ENCODE measurements at regions not wholly inside any gene's neighbourhood (a gene's known extent, or its start where the extent isn't known, plus 50 kb on each side); places are given as distances from the start of the nearest gene placed in this dataset.

GRCh38 chr4:185931986-185932385 is 120.0 kb upstream of the SORBS2 start:
- Histone ChIP-seq H3K27me3 (no peaks in the 10 kb centered on the region), H3K36me3 (no peaks in the 10 kb centered on the region), H3K4me3 (no peak overlapping the region), H3K9me3 (no peaks in the 10 kb centered on the region), H3K4me1 (no peaks in the 10 kb centered on the region), H3K27ac (no peak overlapping the region)
- intact Hi-C loops (cut with DNase I; ENCODE audit: low total_unique reads) = no loop called here
- TF ChIP-seq, protein P1, sequence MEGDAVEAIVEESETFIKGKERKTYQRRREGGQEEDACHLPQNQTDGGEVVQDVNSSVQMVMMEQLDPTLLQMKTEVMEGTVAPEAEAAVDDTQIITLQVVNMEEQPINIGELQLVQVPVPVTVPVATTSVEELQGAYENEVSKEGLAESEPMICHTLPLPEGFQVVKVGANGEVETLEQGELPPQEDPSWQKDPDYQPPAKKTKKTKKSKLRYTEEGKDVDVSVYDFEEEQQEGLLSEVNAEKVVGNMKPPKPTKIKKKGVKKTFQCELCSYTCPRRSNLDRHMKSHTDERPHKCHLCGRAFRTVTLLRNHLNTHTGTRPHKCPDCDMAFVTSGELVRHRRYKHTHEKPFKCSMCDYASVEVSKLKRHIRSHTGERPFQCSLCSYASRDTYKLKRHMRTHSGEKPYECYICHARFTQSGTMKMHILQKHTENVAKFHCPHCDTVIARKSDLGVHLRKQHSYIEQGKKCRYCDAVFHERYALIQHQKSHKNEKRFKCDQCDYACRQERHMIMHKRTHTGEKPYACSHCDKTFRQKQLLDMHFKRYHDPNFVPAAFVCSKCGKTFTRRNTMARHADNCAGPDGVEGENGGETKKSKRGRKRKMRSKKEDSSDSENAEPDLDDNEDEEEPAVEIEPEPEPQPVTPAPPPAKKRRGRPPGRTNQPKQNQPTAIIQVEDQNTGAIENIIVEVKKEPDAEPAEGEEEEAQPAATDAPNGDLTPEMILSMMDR (IDR thresholded peaks at IDR 0.05) = no peak
- 52 to 73% (median 73%) methylated on average over 3 of the region's 3 CpGs for WGBS, 5 donors
- no peak for DNase-seq

GRCh38 chr4:185932491-185932890 is 120.5 kb upstream of the SORBS2 start:
- intact Hi-C loops (cut with DNase I; ENCODE audit: low total_unique reads) = no loop called here
- no peaks in the 10 kb centered on the region for H3K36me3 ChIP-seq
- WGBS, 5 donors = 77 to 96% (median 94%) methylated on average over 5 of the region's 5 CpGs
- H3K27ac ChIP-seq = no peak overlapping the region
- H3K4me3 ChIP-seq = no peak overlapping the region
- DNase-seq = no peak
- H3K9me3 ChIP-seq = no peaks in the 10 kb centered on the region
- no peaks in the 10 kb centered on the region for H3K27me3 ChIP-seq
- TF ChIP-seq POLR2AphosphoS5 (IDR thresholded peaks at IDR 0.05) = no peak
- no peak for TF ChIP-seq POLR2A (IDR thresholded peaks at IDR 0.05)
- TF ChIP-seq, protein P1 (IDR thresholded peaks at IDR 0.05) = no peak
- no peak for TF ChIP-seq EP300 (IDR thresholded peaks at IDR 0.05)
- H3K4me1 ChIP-seq = no peaks in the 10 kb centered on the region

- no peak overlapping the region for H3K27ac ChIP-seq
- intact Hi-C loops (cut with DNase I; ENCODE audit: low total_unique reads) = no loop called here
- H3K27me3 ChIP-seq = no peaks in the 10 kb centered on the region
- H3K4me3 ChIP-seq = no peak overlapping the region
- 74 to 89% (median 84%) methylated on average over 8 of the region's 8 CpGs for WGBS, 5 donors
- H3K4me1 ChIP-seq = no peaks in the 10 kb centered on the region
- no peaks in the 10 kb centered on the region for H3K9me3 ChIP-seq
- H3K36me3 ChIP-seq = no peaks in the 10 kb centered on the region
- TF ChIP-seq POLR2AphosphoS5 (IDR thresholded peaks at IDR 0.05) (no peak), POLR2A (IDR thresholded peaks at IDR 0.05) (no peak), EP300 (IDR thresholded peaks at IDR 0.05) (no peak)
- TF ChIP-seq, protein P1 (IDR thresholded peaks at IDR 0.05) = no peak
- DNase-seq = no peak
These were observed 121.1 kb upstream of the SORBS2 start for GRCh38 chr4:185933078-185933581.

GRCh38 chr4:185936650-185937376 is 124.8 kb upstream of the SORBS2 start:
- intact Hi-C loops (cut with DNase I; ENCODE audit: low total_unique reads) = no loop called here
- Histone ChIP-seq H3K27ac (peak overlapping the region in 1 of 5 donors; percentile 19), H3K27me3 (no peaks in the 10 kb centered on the region), H3K4me3 (no peak overlapping the region), H3K9me3 (no peaks in the 10 kb centered on the region), H3K4me1 (no peaks in the 10 kb centered on the region), H3K36me3 (no peaks in the 10 kb centered on the region)
- TF ChIP-seq, protein P1 (IDR thresholded peaks at IDR 0.05) = no peak
- TF ChIP-seq POLR2A (IDR thresholded peaks at IDR 0.05) = no peak
- no peak for TF ChIP-seq POLR2AphosphoS5 (IDR thresholded peaks at IDR 0.05)
- no peak for TF ChIP-seq EP300 (IDR thresholded peaks at IDR 0.05)
- 30 to 47% (median 40%) methylated on average over 10 of the region's 10 CpGs for WGBS, 5 donors
- DNase-seq = peak in 1 of 2 donors; percentile 50
